Dendritic cell treated with granulocyte-macrophage colony-stimulating factor and Interleukin-4, amounts not matched to agents 40 ng/mL and 50 ng/mL, for 4 days (primary cell): ENCODE measurements at regions not wholly inside any gene's neighbourhood (a gene's known extent, or its start where the extent isn't known, plus 50 kb on each side); places are given as distances from the start of the nearest gene placed in this dataset.
"Not testable (repeated sequence)": the region's sequence is repeated elsewhere in the genome, so short reads cannot be mapped to it uniquely, and the experiment has no call there.

Experiments used
- H3K27ac Mint-ChIP-seq: one replicate; pipeline ENCODE4 v1.8.0; 2022; ENCODE audit warnings: mild to moderate bottlenecking, mixed read lengths
- H3K27me3 Mint-ChIP-seq: one replicate; pipeline ENCODE4 v1.8.0; 2022; ENCODE audit warnings: mild to moderate bottlenecking, mixed read lengths
- H3K36me3 Mint-ChIP-seq: one replicate; pipeline ENCODE4 v1.8.0; 2022; ENCODE audit warnings: low read depth, mixed read lengths
- H3K4me1 Mint-ChIP-seq: one replicate; pipeline ENCODE4 v1.8.0; 2022; ENCODE audit warnings: low read depth, mixed read lengths
- H3K4me3 Mint-ChIP-seq: one replicate; pipeline ENCODE4 v1.8.0; 2022; ENCODE audit warnings: mild to moderate bottlenecking, moderate library complexity, mixed read lengths
- H3K9me3 Mint-ChIP-seq: one replicate; pipeline ENCODE4 v1.8.0; 2022; ENCODE audit warnings: mixed read lengths
- intact Hi-C: fragments of 100-400 bp; cut with micrococcal nuclease; formaldehyde crosslinking; loops from one replicate; pipeline ENCODE4 v1.15.0; 2022

GRCh38 chr9:42502620-42503264 is 319.3 kb downstream of the SPATA31A6 start:
- H3K9me3 Mint-ChIP-seq, H3K4me3 Mint-ChIP-seq, H3K27ac Mint-ChIP-seq, H3K4me1 Mint-ChIP-seq, intact Hi-C loops, H3K27me3 Mint-ChIP-seq, H3K36me3 Mint-ChIP-seq: not testable (repeated sequence)

GRCh38 chr9:42508111-42508510 is 324.7 kb downstream of the SPATA31A6 start:
- H3K27me3 Mint-ChIP-seq, intact Hi-C loops, H3K36me3 Mint-ChIP-seq, H3K4me1 Mint-ChIP-seq, H3K27ac Mint-ChIP-seq, H3K9me3 Mint-ChIP-seq, H3K4me3 Mint-ChIP-seq: not testable (repeated sequence)

GRCh38 chr9:42513535-42513934 is 330.1 kb downstream of the SPATA31A6 start:
- H3K4me1 Mint-ChIP-seq, H3K27ac Mint-ChIP-seq, H3K9me3 Mint-ChIP-seq, H3K36me3 Mint-ChIP-seq, H3K27me3 Mint-ChIP-seq, intact Hi-C loops, H3K4me3 Mint-ChIP-seq: not testable (repeated sequence)

- H3K27ac Mint-ChIP-seq, H3K9me3 Mint-ChIP-seq, intact Hi-C loops, H3K27me3 Mint-ChIP-seq, H3K4me3 Mint-ChIP-seq, H3K36me3 Mint-ChIP-seq, H3K4me1 Mint-ChIP-seq: not testable (repeated sequence)
Observed at GRCh38 chr9:42534325-42534983, 351.0 kb downstream of the SPATA31A6 start.

GRCh38 chr9:42534984-42535325 is 351.5 kb downstream of the SPATA31A6 start:
- H3K27ac Mint-ChIP-seq, H3K4me3 Mint-ChIP-seq, H3K4me1 Mint-ChIP-seq, H3K36me3 Mint-ChIP-seq, intact Hi-C loops, H3K9me3 Mint-ChIP-seq, H3K27me3 Mint-ChIP-seq: not testable (repeated sequence)

GRCh38 chr9:42550789-42551357 is 367.4 kb downstream of the SPATA31A6 start:
- not testable (repeated sequence) for H3K4me3 Mint-ChIP-seq, H3K27me3 Mint-ChIP-seq

GRCh38 chr9:42568530-42568929 is 385.1 kb downstream of the SPATA31A6 start:
- H3K36me3 Mint-ChIP-seq, H3K9me3 Mint-ChIP-seq, intact Hi-C loops, H3K27me3 Mint-ChIP-seq, H3K4me3 Mint-ChIP-seq, H3K4me1 Mint-ChIP-seq, H3K27ac Mint-ChIP-seq: not testable (repeated sequence)

More at GRCh38 chr9:42550789-42551357, 367.4 kb downstream of the SPATA31A6 start:
- intact Hi-C loops, H3K36me3 Mint-ChIP-seq, H3K9me3 Mint-ChIP-seq, H3K27ac Mint-ChIP-seq, H3K4me1 Mint-ChIP-seq: not testable (repeated sequence)

GRCh38 chr9:42568942-42569556 is 385.6 kb downstream of the SPATA31A6 start:
- H3K27me3 Mint-ChIP-seq, H3K4me1 Mint-ChIP-seq, H3K4me3 Mint-ChIP-seq, intact Hi-C loops, H3K36me3 Mint-ChIP-seq, H3K9me3 Mint-ChIP-seq, H3K27ac Mint-ChIP-seq: not testable (repeated sequence)

GRCh38 chr9:42577851-42578250 is 394.4 kb downstream of the SPATA31A6 start:
- H3K27me3 Mint-ChIP-seq, H3K36me3 Mint-ChIP-seq, H3K4me3 Mint-ChIP-seq, H3K27ac Mint-ChIP-seq, intact Hi-C loops, H3K9me3 Mint-ChIP-seq, H3K4me1 Mint-ChIP-seq: not testable (repeated sequence)
